ENCODE measurements at regions not wholly inside any gene's neighbourhood (a gene's known extent, or its start where the extent isn't known, plus 50 kb on each side); places are given as distances from the start of the nearest gene placed in this dataset.

- H3K36me3 ChIP-seq: no peaks in the 10 kb centered on the region
- DNase-seq (ENCODE audit: extremely low spot score): no peak
Observed at GRCh38 chr13:103908911-103909310, 842.7 kb upstream of the SLC10A2 start.

GRCh38 chr13:103908274-103908673 lies 842.1 kb upstream of the SLC10A2 start:
- Histone ChIP-seq H3K4me3 (no peak overlapping the region), H3K27me3 (no peaks in the 10 kb centered on the region), H3K9me3 (no peaks in the 10 kb centered on the region), H3K27ac (replicated peaks in 1 of 4) (no peak overlapping the region), H3K4me1 (no peaks in the 10 kb centered on the region), H3K36me3 (no peaks in the 10 kb centered on the region)
- 80% methylated on average over 5 of the region's 5 CpGs for WGBS
- intact Hi-C loops (cut with DNase I): no loop called here
- DNase-seq (ENCODE audit: extremely low spot score): no peak
- TF ChIP-seq CTCF (IDR thresholded peaks at IDR 0.05): no peak
- TF ChIP-seq EP300 (IDR thresholded peaks at IDR 0.05): no peak
- no peak for TF ChIP-seq POLR2A (IDR thresholded peaks at IDR 0.05; ENCODE audit: low read depth)
- TF ChIP-seq POLR2AphosphoS5 (IDR thresholded peaks at IDR 0.05): no peak

More at GRCh38 chr13:103908911-103909310, 842.7 kb upstream of the SLC10A2 start:
- Histone ChIP-seq H3K27ac (replicated peaks in 1 of 4) (no peak overlapping the region), H3K27me3 (no peaks in the 10 kb centered on the region), H3K4me3 (no peak overlapping the region), H3K4me1 (no peaks in the 10 kb centered on the region), H3K9me3 (no peaks in the 10 kb centered on the region)
- TF ChIP-seq EP300 (IDR thresholded peaks at IDR 0.05): no peak
- 83% methylated on average over 1 of the region's 1 CpG for WGBS
- intact Hi-C loops (cut with DNase I): no loop called here

- H3K4me3 ChIP-seq: no peak overlapping the region
- H3K36me3 ChIP-seq: no peaks in the 10 kb centered on the region
- no peaks in the 10 kb centered on the region for H3K4me1 ChIP-seq
- WGBS: 85% methylated on average over 4 of the region's 4 CpGs
- H3K27me3 ChIP-seq: no peaks in the 10 kb centered on the region
- DNase-seq (ENCODE audit: extremely low spot score): no peak
- TF ChIP-seq CTCF (IDR thresholded peaks at IDR 0.05) (no peak), EP300 (IDR thresholded peaks at IDR 0.05) (no peak), POLR2AphosphoS5 (IDR thresholded peaks at IDR 0.05) (no peak), POLR2A (IDR thresholded peaks at IDR 0.05; ENCODE audit: low read depth) (no peak)
- intact Hi-C loops (cut with DNase I): no loop called here
- H3K9me3 ChIP-seq: peaks cover 0 to under 1% (median 0%) of the 10 kb centered on the region in 4 donors
- no peak overlapping the region for H3K27ac ChIP-seq (replicated peaks in 1 of 4)
Observed at GRCh38 chr13:103903790-103904189, 837.6 kb upstream of the SLC10A2 start.

- TF ChIP-seq POLR2A (IDR thresholded peaks at IDR 0.05; ENCODE audit: low read depth) (no peak), CTCF (IDR thresholded peaks at IDR 0.05) (no peak), POLR2AphosphoS5 (IDR thresholded peaks at IDR 0.05) (no peak), EP300 (IDR thresholded peaks at IDR 0.05) (no peak)
- H3K4me1 ChIP-seq: no peaks in the 10 kb centered on the region
- intact Hi-C loops (cut with DNase I): no loop called here
Observed at GRCh38 chr13:103898481-103898880, 832.3 kb upstream of the SLC10A2 start.

GRCh38 chr13:103895835-103896531 lies 829.8 kb upstream of the SLC10A2 start:
- 42% methylated on average over 1 of the region's 1 CpG for WGBS
- Histone ChIP-seq H3K27me3 (no peaks in the 10 kb centered on the region), H3K4me3 (no peak overlapping the region), H3K4me1 (no peaks in the 10 kb centered on the region), H3K36me3 (no peaks in the 10 kb centered on the region), H3K27ac (replicated peaks in 1 of 4) (no peak overlapping the region), H3K9me3 (peaks cover 0 to 5% (median 0%) of the 10 kb centered on the region in 4 donors)
- no peak for DNase-seq (ENCODE audit: extremely low spot score)
- intact Hi-C loops (cut with DNase I): no loop called here
- TF ChIP-seq EP300 (IDR thresholded peaks at IDR 0.05): no peak
- no peak for TF ChIP-seq POLR2A (IDR thresholded peaks at IDR 0.05; ENCODE audit: low read depth)
- TF ChIP-seq CTCF (IDR thresholded peaks at IDR 0.05): no peak
- TF ChIP-seq POLR2AphosphoS5 (IDR thresholded peaks at IDR 0.05): no peak

More at GRCh38 chr13:103898481-103898880, 832.3 kb upstream of the SLC10A2 start:
- no peak for DNase-seq (ENCODE audit: extremely low spot score)
- Histone ChIP-seq H3K36me3 (no peaks in the 10 kb centered on the region), H3K27ac (replicated peaks in 1 of 4) (no peak overlapping the region), H3K4me3 (no peak overlapping the region), H3K27me3 (no peaks in the 10 kb centered on the region), H3K9me3 (peaks cover 0 to 5% (median 0%) of the 10 kb centered on the region in 4 donors)
- WGBS: 96% methylated on average over 2 of the region's 2 CpGs

All from esophagus muscularis mucosa (tissue), 4 donors.